CD4-positive, alpha-beta T cell treated with Interleukin-10 for 1 hour (primary cell): ENCODE measurements at regions not wholly inside any gene's neighbourhood (a gene's known extent, or its start where the extent isn't known, plus 50 kb on each side); places are given as distances from the start of the nearest gene placed in this dataset.

ENCODE experiments used
- DNase-seq: peaks from one replicate; pipeline ENCODE4 v3.0.0-alpha.2; 2020

DNA sequence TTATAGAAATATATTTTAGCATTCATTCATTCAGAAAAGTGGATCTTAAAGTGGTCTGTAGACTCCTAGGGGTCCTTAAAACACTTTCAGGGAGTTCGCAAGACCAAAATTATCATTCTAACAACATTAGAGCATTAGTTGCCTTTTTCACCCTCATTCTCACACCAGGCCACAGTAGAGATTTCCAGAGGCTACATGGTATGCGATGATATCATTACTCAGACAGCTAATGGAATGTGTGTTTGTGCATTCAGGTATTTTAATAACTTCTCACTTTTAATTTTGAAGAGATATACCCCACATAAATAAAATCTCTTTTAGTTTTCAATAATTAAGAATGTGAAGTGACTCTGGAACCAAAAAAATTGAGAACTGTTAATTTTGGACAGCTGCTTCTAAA is 206.9 kb downstream of the NSUN3 start:
- DNase-seq: no peak

DNA sequence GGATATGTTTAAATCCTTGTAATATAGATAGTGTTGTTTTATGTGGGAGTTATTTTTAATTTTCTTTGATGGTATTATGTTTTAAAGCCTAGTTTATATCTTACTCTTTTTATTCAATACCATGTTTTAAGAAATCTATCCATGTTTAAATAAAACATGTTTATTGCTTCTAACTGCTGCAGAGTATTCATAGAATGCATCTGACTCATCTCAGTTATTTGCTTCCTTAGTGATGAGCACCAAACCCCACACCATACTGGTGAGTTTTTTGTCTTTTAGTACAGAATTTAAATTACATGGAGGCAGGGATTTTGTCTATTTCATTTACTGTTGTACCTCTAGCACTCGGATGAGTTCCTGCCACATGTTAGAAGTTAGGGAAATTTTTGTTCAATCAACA is 209.2 kb downstream of the NSUN3 start:
- DNase-seq: no peak

DNA sequence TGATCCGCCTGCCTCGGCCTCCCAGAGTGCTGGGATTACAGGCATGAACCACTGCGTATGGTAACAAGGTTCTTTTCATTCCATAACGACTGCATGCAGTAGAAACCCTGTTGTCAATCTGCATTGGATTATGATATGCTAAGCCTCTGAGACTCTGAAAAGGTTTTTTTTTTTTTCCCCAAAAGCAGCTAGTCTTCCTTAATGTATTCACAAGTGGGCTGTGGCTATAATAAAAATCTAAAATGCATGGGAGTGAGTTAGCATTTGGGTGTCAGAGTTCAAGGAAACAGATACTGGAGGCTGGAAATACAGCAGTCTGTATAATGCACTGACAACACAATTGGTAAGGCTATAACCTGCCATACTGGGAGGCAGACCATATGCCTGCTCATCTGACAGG is 218.1 kb downstream of the NSUN3 start:
- no peak for DNase-seq

DNA sequence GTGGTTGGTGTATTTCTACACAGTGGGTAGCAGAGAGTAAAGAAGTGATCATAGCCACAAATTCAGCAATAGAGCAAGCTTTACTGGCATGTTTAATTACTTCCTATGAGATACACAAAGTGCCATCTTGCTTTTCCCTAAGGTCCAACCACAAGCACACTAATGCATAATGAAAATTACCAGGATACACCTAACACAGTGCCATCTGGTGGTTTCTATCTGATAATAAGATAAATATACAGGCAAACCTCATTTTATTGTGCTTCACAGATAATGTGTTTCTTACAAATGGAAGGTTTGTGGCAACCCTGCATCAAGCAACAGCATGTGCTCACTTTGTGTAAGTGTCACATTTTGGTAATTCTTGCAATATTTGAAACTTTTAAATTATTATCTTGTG is 223.0 kb downstream of the NSUN3 start:
- no peak for DNase-seq

DNA sequence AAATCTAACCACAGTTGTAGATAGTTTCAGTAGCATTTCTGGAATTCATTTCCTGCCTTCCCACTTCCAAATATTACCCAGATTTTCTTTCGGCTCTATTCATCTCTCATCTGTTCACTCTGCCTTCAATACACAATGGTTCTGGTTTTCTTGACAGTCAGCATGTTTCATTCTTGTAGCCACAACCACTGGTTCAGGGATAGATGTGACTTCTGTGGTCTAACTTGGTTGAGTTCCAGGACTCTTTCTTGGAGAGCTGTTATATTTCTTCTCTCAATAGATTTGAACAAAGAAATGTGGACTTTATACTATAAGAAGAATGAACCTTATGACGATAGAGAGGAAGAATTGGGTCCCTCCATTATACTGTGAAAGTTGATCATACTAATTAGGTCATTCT is 228.8 kb downstream of the NSUN3 start:
- DNase-seq: no peak

DNA sequence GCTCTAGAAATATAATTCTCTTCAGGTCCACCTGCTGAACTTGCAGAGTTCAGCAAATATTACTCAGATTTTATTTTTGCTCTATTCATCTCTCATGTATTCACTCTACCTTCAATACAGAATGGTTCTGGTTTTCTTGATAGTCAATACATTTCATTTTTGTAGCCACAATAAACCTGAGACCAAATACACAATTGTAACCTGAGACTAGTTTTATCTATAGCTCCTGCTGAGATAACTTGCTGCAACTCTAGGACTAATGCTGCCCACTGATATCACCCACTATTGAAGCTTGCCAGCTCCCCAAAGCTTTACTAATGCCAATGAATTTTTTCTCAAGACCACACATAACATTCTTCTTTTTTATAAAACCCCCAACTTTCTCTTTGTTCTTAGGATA is 229.3 kb downstream of the NSUN3 start:
- DNase-seq: no peak

DNA sequence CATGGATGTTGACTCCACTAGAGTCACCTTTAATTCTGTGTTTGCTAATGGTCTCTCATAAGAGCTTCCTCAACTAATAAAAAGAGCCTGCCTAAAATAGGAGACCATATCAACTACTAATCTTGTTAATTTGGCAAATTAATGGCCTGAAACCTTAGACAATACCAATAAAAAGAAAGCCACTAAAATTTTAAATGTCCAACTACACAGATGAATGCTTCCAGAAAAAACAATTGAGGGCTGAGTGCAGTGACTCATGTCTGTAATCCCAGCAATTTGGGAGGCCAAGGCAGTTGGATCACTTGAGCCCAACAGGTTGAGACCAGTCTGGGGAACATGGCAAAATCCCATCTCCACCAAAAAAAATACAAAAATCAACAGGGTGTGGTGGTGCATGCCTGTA is 230.9 kb downstream of the NSUN3 start:
- DNase-seq: no peak

DNA sequence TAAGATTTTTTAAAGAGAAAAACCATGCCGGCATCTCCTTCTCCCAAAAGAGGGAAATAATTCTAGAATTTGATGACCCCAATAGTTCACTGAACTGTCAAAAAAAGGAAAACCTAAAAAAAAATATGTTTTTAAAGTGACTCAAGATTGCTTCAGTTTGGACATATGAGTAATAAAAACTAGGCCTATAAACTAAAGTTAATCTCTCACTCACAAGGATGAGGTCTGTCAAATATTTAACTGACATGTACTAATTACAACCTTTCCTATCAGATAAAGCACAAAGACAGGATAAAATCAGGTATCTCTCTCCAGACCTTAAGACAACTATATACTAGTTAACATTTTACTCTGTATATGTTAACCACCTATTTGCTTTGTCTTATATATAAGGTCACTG is 231.9 kb downstream of the NSUN3 start:
- no peak for DNase-seq

DNA sequence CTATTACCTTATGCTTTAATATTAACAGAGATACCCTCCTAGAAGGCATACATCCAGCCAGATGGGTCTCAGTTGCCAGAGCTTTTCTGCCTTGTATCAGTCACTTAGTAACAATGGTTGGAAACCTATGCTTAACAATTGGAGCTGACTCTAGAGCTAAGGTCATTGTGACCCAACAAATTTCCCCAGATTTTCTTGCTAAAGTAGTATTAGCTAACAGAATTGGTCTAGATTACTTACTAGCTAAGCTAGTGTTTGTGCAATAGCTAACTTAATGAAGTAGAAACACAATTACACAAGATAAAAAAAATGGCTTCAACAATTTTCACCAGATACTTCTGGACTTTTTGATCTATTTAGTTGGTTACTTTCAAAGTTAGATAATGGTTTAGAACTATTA is 236.9 kb downstream of the NSUN3 start:
- no peak for DNase-seq

DNA sequence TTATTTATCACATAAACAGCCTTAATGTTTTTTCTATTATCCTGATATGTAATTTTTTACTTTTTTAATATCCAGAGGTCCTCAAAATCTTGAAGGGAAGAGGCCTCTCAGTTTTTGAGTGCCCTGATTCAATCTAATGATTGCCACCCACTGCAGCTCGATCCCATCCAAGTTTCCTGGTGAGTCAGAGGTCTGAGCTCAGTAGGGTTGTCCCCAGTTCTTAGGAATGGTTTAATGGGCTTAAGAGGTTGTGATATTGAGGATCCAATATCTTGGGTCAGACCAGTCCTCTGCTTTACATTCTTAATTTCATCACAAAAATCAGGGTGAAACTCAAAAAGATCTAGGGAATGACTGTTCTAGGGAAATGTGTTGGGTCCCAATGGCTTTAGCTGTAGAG is 238.5 kb downstream of the NSUN3 start:
- no peak for DNase-seq

DNA sequence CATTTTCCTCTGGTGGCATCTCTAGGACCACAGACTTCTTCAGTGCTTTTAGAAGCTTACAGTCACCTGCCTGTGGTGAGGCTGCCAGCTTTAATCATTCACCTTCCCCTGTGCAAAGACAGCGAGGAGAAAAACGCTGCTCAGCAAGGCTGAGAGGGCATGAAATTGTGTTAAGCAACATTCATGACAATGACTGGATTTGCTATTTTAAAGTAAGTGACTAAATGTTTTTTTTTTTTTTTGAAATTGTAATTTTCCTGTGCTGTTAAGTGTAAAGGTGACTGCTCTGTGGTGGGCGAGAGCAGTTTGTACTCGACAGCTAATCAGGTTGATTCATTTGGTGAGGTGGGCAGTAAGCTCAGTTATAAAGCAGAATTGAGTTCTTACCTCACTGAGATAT is 240.4 kb downstream of the NSUN3 start:
- DNase-seq: no peak

DNA sequence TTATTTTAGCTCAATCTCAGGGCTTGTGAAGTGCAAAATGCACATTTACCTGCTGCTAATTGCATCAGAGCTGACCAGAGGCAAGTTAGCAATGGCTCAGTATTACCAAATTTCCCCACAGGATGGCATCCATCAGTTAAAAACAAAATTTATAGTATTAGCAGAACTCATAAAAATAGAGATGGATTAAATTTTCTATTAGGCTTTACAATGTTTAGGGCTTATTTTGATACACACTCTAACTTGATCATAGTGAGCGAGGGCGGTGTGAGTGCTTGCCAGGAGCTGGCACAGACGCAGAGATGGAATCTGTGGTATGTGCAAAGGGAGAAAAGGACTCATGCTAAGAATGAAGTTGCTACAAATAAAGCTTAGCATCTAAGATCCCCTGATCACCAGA is 241.0 kb downstream of the NSUN3 start:
- no peak for DNase-seq

DNA sequence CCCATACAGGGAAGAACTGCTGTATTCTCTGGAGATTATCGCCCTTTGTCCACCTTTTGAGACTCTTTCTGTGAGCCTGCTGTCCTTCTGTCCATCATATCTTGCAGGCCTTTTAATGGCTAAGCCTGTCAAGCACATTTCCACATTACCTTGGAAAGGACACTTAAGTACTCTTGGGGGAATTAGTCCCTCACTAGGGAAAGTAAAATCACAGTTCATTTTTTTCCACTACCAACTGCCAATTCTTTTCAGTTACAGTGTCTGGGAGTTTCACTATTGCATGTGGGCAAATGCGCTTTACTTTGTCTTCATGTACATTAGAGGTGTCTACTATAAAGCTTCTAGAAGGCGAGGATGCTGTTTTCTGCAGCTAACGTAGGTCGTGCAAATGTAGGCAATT is 242.1 kb downstream of the NSUN3 start:
- no peak for DNase-seq

DNA sequence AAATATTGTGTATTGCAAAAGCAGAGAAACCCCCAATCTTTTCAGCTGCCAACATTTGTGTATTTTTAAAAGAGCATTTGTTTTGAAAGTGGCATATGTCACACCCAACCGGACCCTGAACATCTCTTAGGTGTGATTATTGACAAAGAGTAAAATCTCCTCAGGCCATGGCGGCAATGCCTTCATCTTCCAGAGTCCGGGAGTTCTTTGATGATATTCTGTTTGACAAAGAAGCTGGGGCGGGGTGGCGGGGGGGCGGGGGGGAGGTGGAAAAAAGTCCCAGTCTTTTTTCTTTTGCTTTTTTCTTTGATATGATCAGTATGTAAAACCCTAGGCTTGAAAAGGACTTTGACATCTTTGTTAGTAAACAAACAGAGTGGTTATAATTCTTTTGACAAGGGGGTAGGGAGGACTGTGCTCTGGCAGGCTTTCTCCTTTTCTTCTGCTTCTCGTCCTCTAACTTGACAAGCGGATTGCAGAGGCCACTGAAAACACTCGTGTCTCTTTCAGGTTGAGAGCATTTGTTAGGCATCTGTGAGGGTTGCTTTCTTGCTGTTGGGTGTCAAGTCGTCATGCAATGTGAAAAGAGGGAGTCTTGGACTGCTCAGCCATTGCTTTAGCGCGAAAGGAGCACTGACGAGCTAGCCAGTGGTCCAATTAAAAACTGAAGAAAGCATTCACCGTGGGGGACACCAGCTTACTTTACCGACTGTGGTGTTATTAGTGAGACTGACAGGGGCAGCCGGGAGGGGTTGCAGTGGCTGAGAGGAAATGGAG is 243.2 kb downstream of the NSUN3 start:
- DNase-seq: no peak

DNA sequence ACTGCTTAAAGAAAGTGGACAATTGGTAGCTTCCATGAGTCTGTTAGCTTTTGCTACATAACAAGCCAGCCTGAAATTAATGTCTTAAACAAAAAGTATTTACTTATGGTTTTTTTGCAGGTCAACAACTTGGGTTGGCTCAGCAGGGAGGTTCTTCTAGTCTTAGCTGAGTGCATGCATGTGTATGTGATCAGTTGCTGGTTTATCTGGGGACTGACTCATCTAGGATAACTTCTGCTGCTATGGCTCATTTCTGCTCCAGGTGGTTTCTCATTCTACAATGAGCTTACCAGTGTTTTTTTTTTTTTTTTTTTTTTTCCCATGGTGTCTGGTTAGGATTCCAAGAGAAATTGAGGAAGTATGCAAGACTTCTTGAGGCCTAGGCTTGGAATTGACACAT is 244.7 kb downstream of the NSUN3 start:
- DNase-seq: no peak

DNA sequence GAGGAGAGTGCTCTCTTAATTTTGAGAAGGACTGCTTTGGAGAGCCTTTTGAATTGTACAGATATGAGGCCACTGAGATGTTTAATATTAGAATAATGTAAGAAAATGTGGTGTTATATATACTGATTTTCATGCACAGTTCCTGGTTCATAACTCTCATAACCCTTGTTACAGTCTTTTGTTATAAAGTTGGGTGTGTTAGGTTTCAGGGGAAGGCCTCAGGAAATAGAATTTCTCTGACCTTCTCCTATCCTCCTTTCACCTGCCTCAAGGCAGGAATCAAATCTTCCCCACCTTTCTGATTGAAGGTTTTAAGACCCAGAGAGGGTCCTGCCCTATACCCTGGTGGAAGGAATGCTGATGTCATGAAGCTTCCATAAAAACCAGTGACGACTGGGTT is 245.9 kb downstream of the NSUN3 start:
- DNase-seq: no peak

DNA sequence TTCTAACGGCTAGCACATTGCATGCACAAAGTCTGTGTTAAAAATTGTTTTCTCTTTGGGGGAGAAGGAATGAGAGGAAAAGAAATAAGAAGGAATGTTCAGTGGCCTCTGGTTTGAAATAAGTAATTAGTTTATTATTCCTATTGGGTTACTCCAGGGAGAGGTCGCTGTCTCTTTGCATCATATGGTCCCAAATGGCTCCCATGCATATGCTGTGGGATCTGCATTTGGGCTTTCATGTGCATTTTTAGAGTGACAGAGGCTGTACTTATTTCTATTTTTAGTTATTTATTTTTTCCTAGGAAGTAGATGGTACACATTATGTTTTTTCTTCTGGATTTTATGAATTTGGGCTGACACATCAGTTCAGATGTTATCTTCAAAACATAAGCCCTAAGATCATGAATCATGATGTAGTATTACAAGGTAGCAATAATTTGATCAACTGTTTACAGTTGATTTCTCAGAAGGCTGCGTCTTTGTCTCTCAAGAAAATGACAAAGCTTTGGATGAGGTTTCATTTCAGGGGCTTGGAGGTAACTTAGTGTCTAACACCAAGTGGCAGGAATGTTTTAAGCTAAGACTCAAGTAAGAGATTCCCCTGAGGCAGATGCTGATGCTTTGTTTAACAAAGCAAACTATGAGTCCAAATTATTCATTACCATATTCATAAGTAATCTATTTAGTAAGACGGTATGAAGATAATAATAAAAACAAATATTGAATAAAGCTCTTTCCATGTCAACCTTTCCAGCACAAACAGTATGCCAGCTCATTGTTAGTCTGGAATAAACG is 247.7 kb downstream of the NSUN3 start:
- no peak for DNase-seq

DNA sequence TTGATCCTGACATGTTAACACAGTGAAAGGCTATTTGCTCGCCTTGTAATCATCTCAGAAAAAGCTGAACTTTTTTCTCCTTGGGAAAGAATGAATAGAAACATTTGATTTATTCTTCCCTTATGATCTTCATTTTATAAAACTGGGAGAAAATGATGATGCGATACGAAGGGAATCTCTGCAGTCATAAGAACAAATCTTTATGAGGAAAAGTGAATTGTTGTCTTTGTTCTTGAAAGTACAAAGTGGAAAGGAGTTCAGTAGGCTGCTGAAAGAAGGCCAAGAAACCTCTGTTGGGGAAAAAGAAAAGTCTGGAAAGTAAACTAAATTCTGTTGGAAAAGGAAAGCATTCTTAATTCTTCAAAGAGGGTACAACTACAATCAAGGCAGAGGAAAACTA is 248.8 kb downstream of the NSUN3 start:
- DNase-seq: no peak

DNA sequence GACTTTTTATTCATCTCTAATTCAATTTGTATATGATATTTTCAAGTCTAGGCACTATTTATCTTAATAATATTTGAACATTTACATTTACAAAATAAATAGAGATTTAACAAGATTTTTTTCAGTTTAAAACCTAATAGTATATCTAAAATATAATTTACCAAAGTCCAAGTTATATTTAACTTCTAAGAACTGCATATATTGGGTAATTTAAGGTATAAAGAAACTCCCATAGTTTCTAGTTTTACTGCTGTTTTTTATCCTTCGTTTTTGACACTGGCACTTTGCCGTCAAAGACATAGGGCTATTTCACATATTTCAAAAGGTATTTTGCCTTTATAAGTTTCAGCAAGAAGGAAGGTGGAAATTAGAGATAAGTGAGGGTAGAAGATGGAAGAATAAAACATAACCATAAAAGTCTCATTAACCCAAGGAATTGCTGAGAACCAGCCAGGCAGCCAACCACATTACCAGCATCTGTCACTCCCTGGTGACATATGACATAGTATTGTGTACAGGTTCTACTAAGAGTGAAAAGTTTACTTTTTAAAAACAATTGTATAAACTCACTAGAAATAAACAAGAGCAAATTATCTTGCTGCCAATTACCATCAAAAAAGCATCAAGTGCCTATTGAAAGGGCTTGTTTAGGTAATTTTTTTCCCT is 251.5 kb downstream of the NSUN3 start:
- DNase-seq: no peak

DNA sequence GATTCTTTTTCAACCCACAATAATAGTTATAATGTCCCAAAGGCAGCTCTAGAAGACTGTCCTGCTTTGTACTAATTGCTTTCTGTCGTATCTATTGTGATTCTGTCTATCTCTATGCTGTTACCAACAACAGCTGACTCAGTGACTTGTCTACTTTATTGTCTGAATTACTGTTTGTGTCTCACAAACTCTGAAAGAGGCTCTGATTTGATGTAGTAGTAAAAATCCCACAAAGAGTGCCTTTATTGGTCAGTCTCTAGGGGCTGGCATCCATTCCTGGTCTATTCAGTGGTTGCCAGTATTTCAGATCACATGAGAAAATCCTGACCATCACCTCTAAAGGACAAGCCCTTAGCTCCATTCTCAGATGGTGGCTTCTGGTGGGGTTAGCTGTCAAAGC is 254.2 kb downstream of the NSUN3 start:
- DNase-seq: no peak

DNA sequence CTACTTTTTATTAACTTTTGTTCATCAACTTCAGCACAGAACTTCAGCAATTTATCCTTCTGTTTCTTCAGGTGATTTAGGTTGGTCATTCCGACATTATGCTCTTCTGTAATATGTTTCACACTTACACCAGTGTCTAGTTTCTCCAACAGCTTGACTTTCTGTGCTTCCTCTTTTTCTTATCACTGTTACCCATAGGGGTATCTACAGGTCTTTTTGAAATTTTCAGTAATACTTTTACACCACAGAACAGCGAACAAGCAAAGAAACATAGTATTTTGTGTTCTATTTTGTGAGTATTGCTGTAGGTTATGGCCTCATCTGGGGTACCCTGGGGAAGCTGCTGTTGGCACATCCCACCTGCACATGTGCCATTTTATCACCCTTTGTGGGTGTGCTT is 260.7 kb downstream of the NSUN3 start:
- no peak for DNase-seq

DNA sequence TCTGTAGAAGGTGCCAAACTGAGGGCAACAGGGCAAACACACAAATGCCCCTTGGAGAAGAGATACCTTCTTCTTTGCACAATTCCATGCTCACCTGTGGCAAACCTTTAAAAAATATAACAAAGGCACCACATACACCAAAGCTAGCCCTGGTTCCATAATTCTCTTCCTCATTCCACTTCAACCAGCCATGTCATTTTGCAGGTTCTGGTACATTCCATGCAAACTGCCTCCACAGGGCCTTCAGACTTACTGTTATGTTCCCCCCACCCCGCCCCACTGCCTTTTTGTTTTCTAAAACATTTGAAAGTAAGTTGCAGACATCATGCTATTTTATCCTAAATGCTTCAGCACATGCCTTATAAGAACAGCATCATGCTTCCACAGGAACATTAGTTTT is 269.0 kb downstream of the NSUN3 start:
- no peak for DNase-seq

DNA sequence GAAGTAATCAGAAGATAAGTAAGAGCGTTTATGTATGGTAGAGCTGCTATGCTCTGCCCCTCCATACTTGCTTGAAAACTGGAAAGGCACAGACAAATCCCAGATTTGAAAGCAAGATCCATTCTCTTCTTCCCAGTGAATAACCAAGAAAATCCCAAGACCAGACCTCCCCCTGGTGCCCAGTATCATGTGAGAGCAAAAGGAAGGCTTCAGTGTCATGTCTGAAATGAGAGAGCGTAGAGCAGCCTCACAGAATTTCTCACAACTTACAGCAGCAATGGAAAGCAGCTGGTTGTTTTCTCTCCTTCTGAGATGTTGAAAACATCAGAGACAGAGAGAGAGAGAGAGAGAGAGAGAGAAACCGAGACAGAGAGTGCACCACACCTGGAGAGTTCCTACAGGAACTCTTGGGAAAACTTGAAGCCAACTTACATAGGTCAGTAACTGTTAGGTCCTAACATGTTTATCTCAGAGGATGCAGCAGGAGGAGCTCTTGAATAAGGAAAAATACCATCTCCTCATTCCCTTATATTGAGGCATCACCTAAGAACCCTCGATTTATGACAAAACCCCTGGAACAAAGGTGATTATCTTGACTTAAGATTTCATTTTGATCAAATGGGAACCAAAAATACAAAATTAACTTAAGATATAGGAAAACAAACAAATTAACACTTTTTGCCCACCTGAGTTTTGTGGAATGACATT is 273.3 kb downstream of the NSUN3 start:
- no peak for DNase-seq

DNA sequence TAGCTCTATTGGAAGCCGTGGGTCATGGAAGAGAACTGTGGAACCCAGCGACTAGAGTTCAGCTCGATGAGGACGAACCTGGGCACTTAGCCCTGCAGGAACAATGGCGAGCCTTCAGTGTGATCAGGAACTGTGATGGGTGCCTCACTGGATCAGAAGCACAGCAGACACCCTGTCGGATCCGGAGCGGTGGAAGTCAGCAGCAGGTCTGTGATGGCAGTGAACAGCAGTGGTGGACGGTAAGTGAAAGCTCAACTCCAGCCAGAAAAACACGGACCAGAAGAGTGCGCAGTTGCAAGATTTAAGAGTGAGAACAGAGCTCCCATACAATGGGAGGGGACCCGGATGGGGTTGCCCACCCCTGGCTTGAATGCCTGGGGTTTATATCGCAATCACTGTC is 282.2 kb downstream of the NSUN3 start:
- no peak for DNase-seq
